Smooth muscle cell (in vitro differentiated cells): ENCODE measurements at regions not wholly inside any gene's neighbourhood (a gene's known extent, or its start where the extent isn't known, plus 50 kb on each side); places are given as distances from the start of the nearest gene placed in this dataset.

Source experiments
- DNase-seq: peaks from one replicate; lab custom pipeline; 2025; ENCODE audit not compliant: unreplicated experiment; lab: John Stamatoyannopoulos, UW
- H2AFZ ChIP-seq: fragments of 200-600 bp; sonication (generic); 2 replicates; pipeline ENCODE4 v1.6.0; 2016; ENCODE audit warnings: antibody characterized with exemption, low read depth, mild to moderate bottlenecking
- H3F3A ChIP-seq: fragments of 200-600 bp; sonication (generic); 2 replicates; pipeline ENCODE4 v1.6.0; 2017; ENCODE audit warnings: antibody characterized with exemption, low read depth
- H3K27ac ChIP-seq: fragments of 200-600 bp; sonication (generic); 2 replicates; pipeline ENCODE4 v1.5.1; 2016; ENCODE audit warnings: low read depth, mild to moderate bottlenecking
- H3K27me3 ChIP-seq: fragments of 200-600 bp; sonication (generic); 2 replicates; pipeline ENCODE4 v1.6.1; 2016; ENCODE audit warnings: low read depth, mild to moderate bottlenecking
- H3K36me3 ChIP-seq: fragments of 200-600 bp; sonication (generic); 2 replicates; pipeline ENCODE4 v1.5.1; 2016; ENCODE audit warnings: low read depth
- H3K4me1 ChIP-seq: fragments of 200-600 bp; sonication (generic); 2 replicates; pipeline ENCODE4 v1.5.1; 2016; ENCODE audit warnings: low read depth
- H3K4me2 ChIP-seq: fragments of 200-600 bp; sonication (generic); 2 replicates; pipeline ENCODE4 v1.6.0; 2016; ENCODE audit warnings: mild to moderate bottlenecking
- H3K4me3 ChIP-seq: fragments of 200-600 bp; sonication (generic); 2 replicates; pipeline ENCODE4 v1.5.1; 2016; ENCODE audit warnings: mild to moderate bottlenecking
- H3K79me2 ChIP-seq: fragments of 200-600 bp; sonication (generic); 2 replicates; pipeline ENCODE4 v1.6.0; 2016; ENCODE audit warnings: low read depth, mild to moderate bottlenecking
- H3K9ac ChIP-seq: fragments of 200-600 bp; sonication (generic); 2 replicates; pipeline ENCODE4 v1.6.0; 2016; ENCODE audit warnings: low read depth
- H3K9me3 ChIP-seq: fragments of 200-600 bp; sonication (generic); replicated peaks from 2 replicates; pipeline ENCODE4 v1.5.1; 2016; ENCODE audit warnings: low read depth
- H4K20me1 ChIP-seq: fragments of 200-600 bp; sonication (generic); 2 replicates; pipeline ENCODE4 v1.6.0; 2016; ENCODE audit warnings: low read depth
- WGBS: methylation state at CpG from one replicate; pipeline ENCODE4 v1.1.7; 2016; ENCODE audit warnings: low lambda C conversion rate; 5-methylcytosine and 5-hydroxymethylcytosine counted together
- TF ChIP-seq, protein P1 (sequence below): fragments of 200-600 bp; sonication (generic); IDR thresholded peaks from 2 replicates; pipeline ENCODE4 v1.5.1; 2017; ENCODE audit warnings: borderline replicate concordance, mild to moderate bottlenecking, antibody characterized with exemption; ENCODE audit not compliant: insufficient read depth, poor library complexity, severe bottlenecking

DNA sequence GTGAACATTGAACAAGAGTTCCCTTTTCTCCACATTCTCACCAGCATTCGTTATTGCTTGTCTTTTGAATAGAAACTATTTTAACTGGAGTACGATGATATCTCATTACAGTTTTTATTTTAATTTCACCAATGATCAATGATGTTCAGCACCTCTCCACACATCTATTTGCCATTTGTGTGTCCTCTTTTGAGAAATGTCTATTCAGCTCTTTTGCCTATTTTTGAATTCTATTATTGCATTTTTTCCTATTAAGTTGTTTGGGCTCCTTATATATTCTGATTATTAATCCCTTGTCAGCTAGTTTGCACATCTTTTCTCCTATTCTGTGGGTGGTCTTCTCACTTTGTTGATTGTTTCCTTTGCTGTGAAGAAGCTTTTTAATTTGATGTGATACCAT, 241.1 kb upstream of the CTBP2 start:
- Histone ChIP-seq H4K20me1 (no peaks in the 10 kb centered on the region), H3K9me3 (no peaks in the 10 kb centered on the region), H3K27me3 (no peaks in the 10 kb centered on the region), H3K4me1 (no peaks in the 10 kb centered on the region), H3K79me2 (no peaks in the 10 kb centered on the region), H3K4me3 (no peak overlapping the region), H2AFZ (no peak overlapping the region), H3K36me3 (no peaks in the 10 kb centered on the region), H3K27ac (no peak overlapping the region), H3F3A (no peaks in the 10 kb centered on the region), H3K4me2 (no peak overlapping the region), H3K9ac (no peak overlapping the region)
- TF ChIP-seq, protein P1, sequence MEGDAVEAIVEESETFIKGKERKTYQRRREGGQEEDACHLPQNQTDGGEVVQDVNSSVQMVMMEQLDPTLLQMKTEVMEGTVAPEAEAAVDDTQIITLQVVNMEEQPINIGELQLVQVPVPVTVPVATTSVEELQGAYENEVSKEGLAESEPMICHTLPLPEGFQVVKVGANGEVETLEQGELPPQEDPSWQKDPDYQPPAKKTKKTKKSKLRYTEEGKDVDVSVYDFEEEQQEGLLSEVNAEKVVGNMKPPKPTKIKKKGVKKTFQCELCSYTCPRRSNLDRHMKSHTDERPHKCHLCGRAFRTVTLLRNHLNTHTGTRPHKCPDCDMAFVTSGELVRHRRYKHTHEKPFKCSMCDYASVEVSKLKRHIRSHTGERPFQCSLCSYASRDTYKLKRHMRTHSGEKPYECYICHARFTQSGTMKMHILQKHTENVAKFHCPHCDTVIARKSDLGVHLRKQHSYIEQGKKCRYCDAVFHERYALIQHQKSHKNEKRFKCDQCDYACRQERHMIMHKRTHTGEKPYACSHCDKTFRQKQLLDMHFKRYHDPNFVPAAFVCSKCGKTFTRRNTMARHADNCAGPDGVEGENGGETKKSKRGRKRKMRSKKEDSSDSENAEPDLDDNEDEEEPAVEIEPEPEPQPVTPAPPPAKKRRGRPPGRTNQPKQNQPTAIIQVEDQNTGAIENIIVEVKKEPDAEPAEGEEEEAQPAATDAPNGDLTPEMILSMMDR: no peak
- DNase-seq: no peak
- WGBS: 93% methylated on average over 2 of the region's 2 CpGs

DNA sequence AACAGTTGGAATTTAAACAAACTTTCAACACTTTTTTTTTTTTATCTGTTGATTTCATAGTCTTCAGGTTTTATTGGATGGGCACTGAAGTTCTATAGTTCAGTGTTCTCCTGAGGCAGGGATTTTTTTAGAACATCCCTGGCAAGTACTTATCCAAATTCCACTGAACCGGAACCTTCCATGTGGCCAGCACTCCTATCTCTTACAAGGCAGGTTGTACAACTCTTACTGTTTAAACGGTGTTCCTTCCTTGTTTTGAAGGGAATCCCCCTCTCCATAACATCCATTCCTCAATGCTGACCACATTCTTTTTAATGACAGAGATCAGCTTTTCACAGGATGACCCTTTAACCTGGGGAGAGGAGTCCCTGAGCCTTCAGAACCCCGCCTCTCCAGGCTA, 238.9 kb upstream of the CTBP2 start:
- no peaks in the 10 kb centered on the region for H3K27me3 ChIP-seq
- whole genome bisulfite sequencing: 77% methylated on average over 3 of the region's 3 CpGs
- H3F3A ChIP-seq: no peaks in the 10 kb centered on the region
- H3K9ac ChIP-seq: no peak overlapping the region
- no peak overlapping the region for H2AFZ ChIP-seq
- no peaks in the 10 kb centered on the region for H3K4me1 ChIP-seq
- no peaks in the 10 kb centered on the region for H4K20me1 ChIP-seq
- no peak for DNase-seq
- TF ChIP-seq, protein P1: no peak
- H3K27ac ChIP-seq: no peak overlapping the region
- H3K4me2 ChIP-seq: no peak overlapping the region
- H3K79me2 ChIP-seq: no peaks in the 10 kb centered on the region
- no peak overlapping the region for H3K4me3 ChIP-seq
- no peaks in the 10 kb centered on the region for H3K9me3 ChIP-seq
- H3K36me3 ChIP-seq: no peaks in the 10 kb centered on the region

DNA sequence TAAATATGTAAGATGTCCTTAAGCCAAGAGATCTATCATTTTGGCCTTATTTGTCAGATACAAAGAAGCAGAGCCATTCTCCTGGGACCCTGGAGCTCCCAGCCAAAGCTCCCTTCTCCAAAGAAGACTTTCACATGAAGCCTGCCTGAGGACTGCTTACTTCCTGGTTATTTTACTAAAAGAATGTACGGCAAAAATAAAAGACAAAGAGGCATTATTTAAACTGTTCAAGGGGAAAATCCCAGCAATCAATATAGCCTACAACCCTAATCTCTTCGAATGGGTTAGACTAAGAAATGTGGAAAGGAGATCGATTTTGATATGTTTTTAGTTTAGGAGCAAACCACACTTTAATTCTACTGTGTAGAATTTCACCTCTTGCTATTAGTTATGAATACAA, 237.9 kb upstream of the CTBP2 start:
- Histone ChIP-seq H3K4me3 (no peak overlapping the region), H3K9ac (no peak overlapping the region), H3K4me2 (no peak overlapping the region), H3K36me3 (no peaks in the 10 kb centered on the region), H3F3A (no peaks in the 10 kb centered on the region), H3K27ac (no peak overlapping the region), H2AFZ (no peak overlapping the region), H3K4me1 (no peaks in the 10 kb centered on the region), H4K20me1 (no peaks in the 10 kb centered on the region), H3K79me2 (no peaks in the 10 kb centered on the region), H3K9me3 (no peaks in the 10 kb centered on the region), H3K27me3 (no peaks in the 10 kb centered on the region)
- 84% methylated on average over 3 of the region's 3 CpGs for WGBS
- TF ChIP-seq, protein P1: no peak
- no peak for DNase-seq

DNA sequence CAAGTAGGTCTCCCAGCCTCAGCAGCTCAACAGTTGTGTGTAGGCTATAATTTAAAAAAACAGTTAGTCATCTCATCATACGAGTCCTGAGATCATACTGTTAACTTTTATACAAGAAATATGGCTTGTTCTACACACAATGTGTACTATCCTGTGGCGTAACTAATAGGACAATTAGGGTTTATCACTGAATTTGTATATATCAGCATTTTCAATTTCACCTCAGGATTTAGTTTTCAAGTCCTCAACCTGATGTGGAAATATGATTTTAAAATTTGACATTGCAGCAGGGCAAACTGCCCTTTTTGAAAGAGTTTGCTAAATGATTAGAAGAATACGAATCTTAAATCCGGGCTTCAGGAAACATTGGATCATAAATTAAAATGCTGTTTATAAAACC, 237.2 kb upstream of the CTBP2 start:
- Histone ChIP-seq H3K4me3 (no peak overlapping the region), H3K27me3 (no peaks in the 10 kb centered on the region), H2AFZ (no peak overlapping the region), H4K20me1 (no peaks in the 10 kb centered on the region), H3K9ac (no peak overlapping the region), H3K27ac (no peak overlapping the region), H3K36me3 (no peaks in the 10 kb centered on the region), H3F3A (no peaks in the 10 kb centered on the region), H3K79me2 (no peaks in the 10 kb centered on the region), H3K4me1 (no peaks in the 10 kb centered on the region), H3K9me3 (no peaks in the 10 kb centered on the region), H3K4me2 (no peak overlapping the region)
- 88% methylated on average over 4 of the region's 4 CpGs for WGBS
- TF ChIP-seq, protein P1: no peak
- no peak for DNase-seq
